Right lung (tissue), 2 donors: ENCODE measurements at regions not wholly inside any gene's neighbourhood (a gene's known extent, or its start where the extent isn't known, plus 50 kb on each side); places are given as distances from the start of the nearest gene placed in this dataset.

ENCODE experiments used
- DNase-seq, 2 donors: peaks; one replicate each; pipeline ENCODE4 v3.0.0-alpha.2; 2013

GRCh38 chr1:199161766-199162303 lies 523.0 kb downstream of the PTPRC start:
- no peak for DNase-seq

- peak; percentile 11 to 24 for DNase-seq
Measured at GRCh38 chr1:199163267-199163666, 524.4 kb downstream of the PTPRC start.

GRCh38 chr1:199163670-199164069 lies 524.8 kb downstream of the PTPRC start:
- DNase-seq = no peak

GRCh38 chr1:199167460-199167859 lies 528.6 kb downstream of the PTPRC start:
- DNase-seq = no peak

- DNase-seq = no peak
Measured at GRCh38 chr1:199168888-199169585, 530.2 kb downstream of the PTPRC start.

- no peak for DNase-seq
Measured at GRCh38 chr1:199170711-199171110, 531.9 kb downstream of the PTPRC start.

- DNase-seq = peak; percentile 10 to 17
Measured at GRCh38 chr1:199172171-199173124, 533.6 kb downstream of the PTPRC start.

- no peak for DNase-seq
Measured at GRCh38 chr1:199173356-199173755, 534.5 kb downstream of the PTPRC start.

GRCh38 chr1:199174336-199174735 lies 535.5 kb downstream of the PTPRC start:
- no peak for DNase-seq

GRCh38 chr1:199176713-199177112 lies 537.9 kb downstream of the PTPRC start:
- no peak for DNase-seq

GRCh38 chr1:199177241-199177640 lies 538.4 kb downstream of the PTPRC start:
- no peak for DNase-seq

GRCh38 chr1:199178646-199179045 lies 539.8 kb downstream of the PTPRC start:
- no peak for DNase-seq

- DNase-seq = no peak
Measured at GRCh38 chr1:199182186-199182843, 543.5 kb downstream of the PTPRC start.

- no peak for DNase-seq
Measured at GRCh38 chr1:199184180-199184579, 545.3 kb downstream of the PTPRC start.

- no peak for DNase-seq
Measured at GRCh38 chr1:199194862-199195261, 556.0 kb downstream of the PTPRC start.

GRCh38 chr1:199197695-199198094 lies 558.9 kb downstream of the PTPRC start:
- no peak for DNase-seq

- DNase-seq = peak in 1 of 2 donors; percentile 4
Measured at GRCh38 chr1:199202331-199202730, 563.5 kb downstream of the PTPRC start.

GRCh38 chr1:199204231-199204630 lies 565.4 kb downstream of the PTPRC start:
- DNase-seq = no peak

- no peak for DNase-seq
Measured at GRCh38 chr1:199205740-199206441, 567.1 kb downstream of the PTPRC start.

GRCh38 chr1:199208847-199209246 lies 570.0 kb downstream of the PTPRC start:
- no peak for DNase-seq

GRCh38 chr1:199218065-199218464 lies 579.2 kb downstream of the PTPRC start:
- DNase-seq = no peak
